CD14-positive monocyte (primary cell): ENCODE measurements at regions not wholly inside any gene's neighbourhood (a gene's known extent, or its start where the extent isn't known, plus 50 kb on each side); places are given as distances from the start of the nearest gene placed in this dataset.

Source experiments
- DNase-seq, 3 donors: peaks; one replicate each; pipeline ENCODE4 v3.0.0-alpha.2; 2011 to 2022
- H2AFZ ChIP-seq: 2 replicates; pipeline ENCODE4 v1.6.0; 2012; ENCODE audit warnings: mild to moderate bottlenecking, low read depth, low read length, inconsistent platforms; ENCODE audit not compliant: insufficient read depth, poor library complexity, severe bottlenecking
- H3K27ac ChIP-seq, 2 donors: 1 replicate in 1 of 2; 2 replicates in 1 of 2; pipeline ENCODE4 v1.5.1; 2012 to 2013; ENCODE audit warnings: low read length in 2 of 2, control low read depth in 1 of 2, inconsistent platforms in 1 of 2, low read depth in 1 of 2, mild to moderate bottlenecking in 1 of 2
- H3K27me3 ChIP-seq, 2 donors: one replicate each; pipeline versions ENCODE4 v1.6.0 to v1.6.1; 2011 to 2013; ENCODE audit warnings: low read length in 2 of 2; ENCODE audit not compliant: control insufficient read depth in 2 of 2, insufficient read depth in 2 of 2
- H3K36me3 ChIP-seq, 2 donors: replicated peaks in 1 of 2; 1 replicate in 1 of 2; 2 replicates in 1 of 2; pipeline versions ENCODE4 v1.5.1 to v1.6.1; 2012 to 2013; ENCODE audit warnings: low read length in 2 of 2, control low read depth in 1 of 2, inconsistent platforms in 1 of 2, mild to moderate bottlenecking in 1 of 2; ENCODE audit not compliant: insufficient read depth in 2 of 2, control insufficient read depth in 1 of 2
- H3K4me1 ChIP-seq, 2 donors: 1 replicate in 1 of 2; 2 replicates in 1 of 2; pipeline versions ENCODE4 v1.5.1 to v1.6.1; 2012 to 2013; ENCODE audit warnings: low read length in 2 of 2, control low read depth in 1 of 2, inconsistent platforms in 1 of 2, mild to moderate bottlenecking in 1 of 2, moderate library complexity in 1 of 2; ENCODE audit not compliant: insufficient read depth in 2 of 2, control insufficient read depth in 1 of 2
- H3K4me2 ChIP-seq: replicated peaks from 2 replicates; pipeline ENCODE3; 2012; ENCODE audit warnings: low read length, moderate library complexity, mild to moderate bottlenecking; ENCODE audit not compliant: poor library complexity, severe bottlenecking; ENCODE audit errors: extremely low read depth
- H3K4me3 ChIP-seq, 3 experiments: fragments of 200-600 bp in 1 of 3; sonication (generic) in 1 of 3; replicated peaks in 1 of 3; 1 replicate in 2 of 3; 2 replicates in 1 of 3; pipeline ENCODE4 v1.5.1; 2011 to 2013; ENCODE audit warnings: low read length in 3 of 3, mild to moderate bottlenecking in 3 of 3, control low read depth in 2 of 3, low read depth in 2 of 3, inconsistent platforms in 1 of 3, moderate library complexity in 1 of 3
- H3K79me2 ChIP-seq: 2 replicates; pipeline ENCODE4 v1.6.0; 2012; ENCODE audit warnings: mild to moderate bottlenecking, control low read depth, inconsistent platforms, low read length, moderate library complexity; ENCODE audit not compliant: insufficient read depth
- H3K9ac ChIP-seq: 2 replicates; pipeline ENCODE4 v1.6.0; 2017; ENCODE audit warnings: low read length, mild to moderate bottlenecking; ENCODE audit not compliant: insufficient read depth, poor library complexity, severe bottlenecking
- H3K9me3 ChIP-seq, 2 donors: replicated peaks in 1 of 2; 1 replicate in 1 of 2; 2 replicates in 1 of 2; pipeline versions ENCODE4 v1.5.1 to v1.6.1; 2012 to 2013; ENCODE audit warnings: low read length in 2 of 2, control low read depth in 1 of 2; ENCODE audit not compliant: control insufficient read depth in 1 of 2, insufficient read depth in 1 of 2
- H4K20me1 ChIP-seq: 2 replicates; pipeline ENCODE4 v1.6.0; 2012; ENCODE audit warnings: mild to moderate bottlenecking, low read length, control low read depth, moderate library complexity; ENCODE audit not compliant: insufficient read depth
- H3K27ac Mint-ChIP-seq, 7 donors: one replicate each; pipeline ENCODE4 v1.8.0; 2020; ENCODE audit warnings: mild to moderate bottlenecking in 7 of 7, mixed read lengths in 7 of 7, moderate library complexity in 6 of 7, inconsistent platforms in 2 of 7
- H3K27me3 Mint-ChIP-seq, 3 donors: one replicate each; pipeline ENCODE4 v1.8.0; 2021 to 2022; ENCODE audit warnings: low read depth in 3 of 3, mild to moderate bottlenecking in 3 of 3, mixed read lengths in 3 of 3, moderate library complexity in 3 of 3, inconsistent platforms in 1 of 3
- H3K36me3 Mint-ChIP-seq, 2 donors: one replicate each; pipeline ENCODE4 v1.8.0; 2020; ENCODE audit warnings: mixed read lengths in 2 of 2, inconsistent platforms in 1 of 2, mild to moderate bottlenecking in 1 of 2
- H3K4me1 Mint-ChIP-seq: one replicate; pipeline ENCODE4 v1.8.0; 2020; ENCODE audit warnings: mild to moderate bottlenecking, mixed read lengths
- H3K4me3 Mint-ChIP-seq, 2 donors: one replicate each; pipeline ENCODE4 v1.8.0; 2020; ENCODE audit warnings: mild to moderate bottlenecking in 2 of 2, mixed read lengths in 2 of 2, moderate library complexity in 1 of 2
- H3K9me3 Mint-ChIP-seq, 7 donors: one replicate each; pipeline ENCODE4 v1.8.0; 2020 to 2022; ENCODE audit warnings: mixed read lengths in 7 of 7, mild to moderate bottlenecking in 6 of 7, moderate library complexity in 6 of 7, inconsistent platforms in 2 of 7
- WGBS: methylation state at CpG from one replicate; pipeline ENCODE4 v1.1.5; 2013; ENCODE audit warnings: missing lambda C conversion rate; ENCODE audit not compliant: insufficient coverage; 5-methylcytosine and 5-hydroxymethylcytosine counted together
- intact Hi-C, 2 donors: fragments of 100-400 bp; cut with micrococcal nuclease; formaldehyde crosslinking; loops; one replicate each; pipeline versions ENCODE4 v1.15.0 to v1.15.1; 2023
- TF ChIP-seq, protein P1 (sequence below): fragments of 200-600 bp; IDR thresholded peaks from one replicate; pipeline ENCODE4 v1.8.0; 2022; ENCODE audit warnings: antibody characterized with exemption, mild to moderate bottlenecking

- no CpG with 5 or more reads among the region's 2 CpGs for WGBS
- Histone ChIP-seq H4K20me1 (no peaks in the 10 kb centered on the region), H3K4me1 (peaks cover 8 to 10% of the 10 kb centered on the region in 2 donors), H3K9ac (no peak overlapping the region), H3K4me3 (no peak overlapping the region), H3K27ac (no peak overlapping the region), H3K27me3 (peaks cover 6 to 21% of the 10 kb centered on the region in 2 donors), H2AFZ (no peak overlapping the region), H3K79me2 (no peaks in the 10 kb centered on the region), H3K9me3 (no peaks in the 10 kb centered on the region), H3K36me3 (no peaks in the 10 kb centered on the region), H3K4me2 (no peak overlapping the region)
- Mint-ChIP-seq H3K36me3 (no peaks in the 10 kb centered on the region), H3K4me1 (peaks cover 8% of the 10 kb centered on the region), H3K27ac (peak overlapping the region in 2 of 7 donors; percentile 0 to 2), H3K9me3 (no peaks in the 10 kb centered on the region), H3K27me3 (peaks cover 7 to 15% (median 14%) of the 10 kb centered on the region in 3 donors), H3K4me3 (no peak overlapping the region)
- intact Hi-C loops: no loop called here
- DNase-seq: peak in 2 of 3 donors; percentile 4 to 8
- TF ChIP-seq, protein P1, sequence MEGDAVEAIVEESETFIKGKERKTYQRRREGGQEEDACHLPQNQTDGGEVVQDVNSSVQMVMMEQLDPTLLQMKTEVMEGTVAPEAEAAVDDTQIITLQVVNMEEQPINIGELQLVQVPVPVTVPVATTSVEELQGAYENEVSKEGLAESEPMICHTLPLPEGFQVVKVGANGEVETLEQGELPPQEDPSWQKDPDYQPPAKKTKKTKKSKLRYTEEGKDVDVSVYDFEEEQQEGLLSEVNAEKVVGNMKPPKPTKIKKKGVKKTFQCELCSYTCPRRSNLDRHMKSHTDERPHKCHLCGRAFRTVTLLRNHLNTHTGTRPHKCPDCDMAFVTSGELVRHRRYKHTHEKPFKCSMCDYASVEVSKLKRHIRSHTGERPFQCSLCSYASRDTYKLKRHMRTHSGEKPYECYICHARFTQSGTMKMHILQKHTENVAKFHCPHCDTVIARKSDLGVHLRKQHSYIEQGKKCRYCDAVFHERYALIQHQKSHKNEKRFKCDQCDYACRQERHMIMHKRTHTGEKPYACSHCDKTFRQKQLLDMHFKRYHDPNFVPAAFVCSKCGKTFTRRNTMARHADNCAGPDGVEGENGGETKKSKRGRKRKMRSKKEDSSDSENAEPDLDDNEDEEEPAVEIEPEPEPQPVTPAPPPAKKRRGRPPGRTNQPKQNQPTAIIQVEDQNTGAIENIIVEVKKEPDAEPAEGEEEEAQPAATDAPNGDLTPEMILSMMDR: no peak
Measured at GRCh38 chr17:70423562-70423961, 254.2 kb downstream of the KCNJ2 start.

DNA sequence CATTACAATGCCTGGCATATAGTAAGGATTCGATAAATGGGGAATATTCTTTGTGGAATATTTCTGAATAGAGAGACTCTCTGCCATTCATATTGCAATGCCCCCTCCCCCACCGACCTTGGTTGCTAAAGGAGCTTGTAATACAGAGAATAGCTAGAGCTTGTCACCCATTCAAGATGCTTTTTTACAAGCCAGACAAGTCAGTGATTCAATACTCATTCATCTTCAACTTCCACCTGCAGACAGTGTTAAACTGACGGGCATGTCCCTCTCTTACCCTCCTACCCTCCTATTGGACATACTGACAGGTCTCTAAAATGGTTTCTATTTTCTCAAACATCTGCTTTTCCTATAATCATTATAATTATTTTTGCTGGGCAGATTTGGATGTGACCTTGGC is 257.4 kb downstream of the KCNJ2 start:
- Histone ChIP-seq H3K4me2 (no peak overlapping the region), H2AFZ (no peak overlapping the region), H3K27ac (no peak overlapping the region), H3K27me3 (peaks cover 22 to 45% of the 10 kb centered on the region in 2 donors), H3K4me3 (no peak overlapping the region), H3K36me3 (no peaks in the 10 kb centered on the region), H3K9ac (no peak overlapping the region), H4K20me1 (no peaks in the 10 kb centered on the region), H3K79me2 (no peaks in the 10 kb centered on the region), H3K4me1 (peaks cover 8 to 19% of the 10 kb centered on the region in 2 donors), H3K9me3 (no peaks in the 10 kb centered on the region)
- 100% methylated on average over 1 of the region's 3 CpGs for WGBS
- DNase-seq: no peak
- TF ChIP-seq, protein P1: no peak
- H3K4me3 Mint-ChIP-seq: no peak overlapping the region
- no peak overlapping the region for H3K27ac Mint-ChIP-seq
- H3K4me1 Mint-ChIP-seq: peaks cover 18% of the 10 kb centered on the region
- H3K36me3 Mint-ChIP-seq: peaks cover 0 to 1% of the 10 kb centered on the region in 2 donors
- peaks cover 21 to 37% (median 23%) of the 10 kb centered on the region in 3 donors for H3K27me3 Mint-ChIP-seq
- no peaks in the 10 kb centered on the region for H3K9me3 Mint-ChIP-seq
- intact Hi-C loops: no loop called here
